ENCODE measurements at regions not wholly inside any gene's neighbourhood (a gene's known extent, or its start where the extent isn't known, plus 50 kb on each side); places are given as distances from the start of the nearest gene placed in this dataset.

GRCh38 chr16:86983621-86984020 lies 333.6 kb downstream of the C16orf95 start:
- DNase-seq (ENCODE audit: low read depth in 6 of 9, low spot score in 9 of 9), result no peak
- Histone ChIP-seq H3K9me3 (ENCODE audit: control insufficient read depth in 2 of 2, insufficient read depth in 1 of 2, low read length in 1 of 2) (peaks cover 0 to 1% of the 10 kb centered on the region in 2 donors), H3K27me3 (ENCODE audit: control insufficient read depth in 2 of 2, insufficient read depth in 1 of 2, low read length in 1 of 2) (no peaks in the 10 kb centered on the region), H3K36me3 (ENCODE audit: control insufficient read depth in 2 of 2, insufficient read depth in 2 of 2, low read length in 1 of 2) (no peaks in the 10 kb centered on the region), H3K4me3 (ENCODE audit: low read length in 2 of 2) (no peak overlapping the region), H3K4me1 (ENCODE audit: control insufficient read depth in 2 of 2, insufficient read depth in 2 of 2, low read length in 2 of 2) (no peaks in the 10 kb centered on the region), H3K27ac (ENCODE audit: low read depth in 1 of 2, low read length in 1 of 2) (no peak overlapping the region)

- H3K36me3 ChIP-seq (ENCODE audit: control insufficient read depth in 2 of 2, insufficient read depth in 2 of 2, low read length in 1 of 2), result no peaks in the 10 kb centered on the region
- H3K4me1 ChIP-seq (ENCODE audit: control insufficient read depth in 2 of 2, insufficient read depth in 2 of 2, low read length in 2 of 2), result no peaks in the 10 kb centered on the region
- no peak overlapping the region for H3K27ac ChIP-seq (ENCODE audit: low read depth in 1 of 2, low read length in 1 of 2)
- H3K27me3 ChIP-seq (ENCODE audit: control insufficient read depth in 2 of 2, insufficient read depth in 1 of 2, low read length in 1 of 2), result no peaks in the 10 kb centered on the region
- no peak for DNase-seq (ENCODE audit: low read depth in 6 of 9, low spot score in 9 of 9)
- no peak overlapping the region for H3K4me3 ChIP-seq (ENCODE audit: low read length in 2 of 2)
- 90% methylated on average over 10 of the region's 10 CpGs for WGBS
- peaks cover 0 to 1% of the 10 kb centered on the region in 2 donors for H3K9me3 ChIP-seq (ENCODE audit: control insufficient read depth in 2 of 2, insufficient read depth in 1 of 2, low read length in 1 of 2)
These were observed 332.8 kb downstream of the C16orf95 start for GRCh38 chr16:86984343-86984742.

- WGBS, result 93% methylated on average over 13 of the region's 13 CpGs
- no peak overlapping the region for H3K4me3 ChIP-seq (ENCODE audit: low read length in 2 of 2)
These were observed 332.1 kb downstream of the C16orf95 start for GRCh38 chr16:86984991-86985647.

GRCh38 chr16:86985648-86986015 lies 331.6 kb downstream of the C16orf95 start:
- H3K27ac ChIP-seq (ENCODE audit: low read depth in 1 of 2, low read length in 1 of 2), result no peak overlapping the region
- 97% methylated on average over 12 of the region's 12 CpGs for WGBS

More at GRCh38 chr16:86984991-86985647, 332.1 kb downstream of the C16orf95 start:
- H3K36me3 ChIP-seq (ENCODE audit: control insufficient read depth in 2 of 2, insufficient read depth in 2 of 2, low read length in 1 of 2), result no peaks in the 10 kb centered on the region
- H3K27ac ChIP-seq (ENCODE audit: low read depth in 1 of 2, low read length in 1 of 2), result no peak overlapping the region
- DNase-seq (ENCODE audit: low read depth in 6 of 9, low spot score in 9 of 9), result no peak
- H3K27me3 ChIP-seq (ENCODE audit: control insufficient read depth in 2 of 2, insufficient read depth in 1 of 2, low read length in 1 of 2), result no peaks in the 10 kb centered on the region
- peaks cover 0 to 1% of the 10 kb centered on the region in 2 donors for H3K9me3 ChIP-seq (ENCODE audit: control insufficient read depth in 2 of 2, insufficient read depth in 1 of 2, low read length in 1 of 2)
- H3K4me1 ChIP-seq (ENCODE audit: control insufficient read depth in 2 of 2, insufficient read depth in 2 of 2, low read length in 2 of 2), result no peaks in the 10 kb centered on the region

GRCh38 chr16:86986136-86986535 lies 331.1 kb downstream of the C16orf95 start:
- WGBS, result 83% methylated on average over 7 of the region's 7 CpGs
- no peaks in the 10 kb centered on the region for H3K36me3 ChIP-seq (ENCODE audit: control insufficient read depth in 2 of 2, insufficient read depth in 2 of 2, low read length in 1 of 2)
- H3K4me1 ChIP-seq (ENCODE audit: control insufficient read depth in 2 of 2, insufficient read depth in 2 of 2, low read length in 2 of 2), result peaks cover 0 to 5% of the 10 kb centered on the region in 2 donors
- H3K9me3 ChIP-seq (ENCODE audit: control insufficient read depth in 2 of 2, insufficient read depth in 1 of 2, low read length in 1 of 2), result peaks cover 0 to 1% of the 10 kb centered on the region in 2 donors
- no peak overlapping the region for H3K27ac ChIP-seq (ENCODE audit: low read depth in 1 of 2, low read length in 1 of 2)
- no peak overlapping the region for H3K4me3 ChIP-seq (ENCODE audit: low read length in 2 of 2)
- H3K27me3 ChIP-seq (ENCODE audit: control insufficient read depth in 2 of 2, insufficient read depth in 1 of 2, low read length in 1 of 2), result no peaks in the 10 kb centered on the region
- no peak for DNase-seq (ENCODE audit: low read depth in 6 of 9, low spot score in 9 of 9)

More at GRCh38 chr16:86985648-86986015, 331.6 kb downstream of the C16orf95 start:
- H3K27me3 ChIP-seq (ENCODE audit: control insufficient read depth in 2 of 2, insufficient read depth in 1 of 2, low read length in 1 of 2), result no peaks in the 10 kb centered on the region
- H3K4me3 ChIP-seq (ENCODE audit: low read length in 2 of 2), result no peak overlapping the region
- no peaks in the 10 kb centered on the region for H3K36me3 ChIP-seq (ENCODE audit: control insufficient read depth in 2 of 2, insufficient read depth in 2 of 2, low read length in 1 of 2)
- peaks cover 0 to 3% of the 10 kb centered on the region in 2 donors for H3K4me1 ChIP-seq (ENCODE audit: control insufficient read depth in 2 of 2, insufficient read depth in 2 of 2, low read length in 2 of 2)
- peaks cover 0 to 1% of the 10 kb centered on the region in 2 donors for H3K9me3 ChIP-seq (ENCODE audit: control insufficient read depth in 2 of 2, insufficient read depth in 1 of 2, low read length in 1 of 2)
- no peak for DNase-seq (ENCODE audit: low read depth in 6 of 9, low spot score in 9 of 9)

GRCh38 chr16:86986809-86987487 lies 330.2 kb downstream of the C16orf95 start:
- no peak for DNase-seq (ENCODE audit: low read depth in 6 of 9, low spot score in 9 of 9)
- Histone ChIP-seq H3K9me3 (ENCODE audit: control insufficient read depth in 2 of 2, insufficient read depth in 1 of 2, low read length in 1 of 2) (peaks cover 0 to 1% of the 10 kb centered on the region in 2 donors), H3K27ac (ENCODE audit: low read depth in 1 of 2, low read length in 1 of 2) (no peak overlapping the region), H3K36me3 (ENCODE audit: control insufficient read depth in 2 of 2, insufficient read depth in 2 of 2, low read length in 1 of 2) (no peaks in the 10 kb centered on the region), H3K4me3 (ENCODE audit: low read length in 2 of 2) (no peak overlapping the region), H3K27me3 (ENCODE audit: control insufficient read depth in 2 of 2, insufficient read depth in 1 of 2, low read length in 1 of 2) (no peaks in the 10 kb centered on the region), H3K4me1 (ENCODE audit: control insufficient read depth in 2 of 2, insufficient read depth in 2 of 2, low read length in 2 of 2) (peaks cover 0 to 5% of the 10 kb centered on the region in 2 donors)
- WGBS, result 94% methylated on average over 18 of the region's 18 CpGs

- Histone ChIP-seq H3K36me3 (ENCODE audit: control insufficient read depth in 2 of 2, insufficient read depth in 2 of 2, low read length in 1 of 2) (no peaks in the 10 kb centered on the region), H3K27me3 (ENCODE audit: control insufficient read depth in 2 of 2, insufficient read depth in 1 of 2, low read length in 1 of 2) (no peaks in the 10 kb centered on the region), H3K9me3 (ENCODE audit: control insufficient read depth in 2 of 2, insufficient read depth in 1 of 2, low read length in 1 of 2) (peaks cover 0 to 1% of the 10 kb centered on the region in 2 donors), H3K27ac (ENCODE audit: low read depth in 1 of 2, low read length in 1 of 2) (no peak overlapping the region), H3K4me1 (ENCODE audit: control insufficient read depth in 2 of 2, insufficient read depth in 2 of 2, low read length in 2 of 2) (peaks cover 0 to 5% of the 10 kb centered on the region in 2 donors), H3K4me3 (ENCODE audit: low read length in 2 of 2) (no peak overlapping the region)
- WGBS, result 91% methylated on average over 31 of the region's 31 CpGs
- DNase-seq (ENCODE audit: low read depth in 6 of 9, low spot score in 9 of 9), result no peak
These were observed 329.2 kb downstream of the C16orf95 start for GRCh38 chr16:86987746-86988670.

- no peak overlapping the region for H3K4me3 ChIP-seq (ENCODE audit: low read length in 2 of 2)
- no peaks in the 10 kb centered on the region for H3K27me3 ChIP-seq (ENCODE audit: control insufficient read depth in 2 of 2, insufficient read depth in 1 of 2, low read length in 1 of 2)
- 96% methylated on average over 25 of the region's 25 CpGs for WGBS
- no peaks in the 10 kb centered on the region for H3K36me3 ChIP-seq (ENCODE audit: control insufficient read depth in 2 of 2, insufficient read depth in 2 of 2, low read length in 1 of 2)
- peaks cover 0 to 1% of the 10 kb centered on the region in 2 donors for H3K9me3 ChIP-seq (ENCODE audit: control insufficient read depth in 2 of 2, insufficient read depth in 1 of 2, low read length in 1 of 2)
- no peak overlapping the region for H3K27ac ChIP-seq (ENCODE audit: low read depth in 1 of 2, low read length in 1 of 2)
- peaks cover 0 to 5% of the 10 kb centered on the region in 2 donors for H3K4me1 ChIP-seq (ENCODE audit: control insufficient read depth in 2 of 2, insufficient read depth in 2 of 2, low read length in 2 of 2)
- DNase-seq (ENCODE audit: low read depth in 6 of 9, low spot score in 9 of 9), result no peak
These were observed 328.1 kb downstream of the C16orf95 start for GRCh38 chr16:86988920-86989696.

Data from thymus (tissue), 11 donors.